Stimulated activated CD8-positive, alpha-beta memory T cell treated with anti-CD3 and anti-CD28 coated beads, Interleukin-4, amount 100 ng/mL, for 24 hours (primary cell): ENCODE measurements at regions not wholly inside any gene's neighbourhood (a gene's known extent, or its start where the extent isn't known, plus 50 kb on each side); places are given as distances from the start of the nearest gene placed in this dataset.
A peak's percentile ranks its signal among the peaks of the same experiment; 100 is the strongest.
"Not testable (repeated sequence)": the region's sequence is repeated elsewhere in the genome, so short reads cannot be mapped to it uniquely, and the experiment has no call there.

Source experiments
- DNase-seq: peaks from one replicate; pipeline ENCODE4 v3.0.0-alpha.2; 2020; ENCODE audit warnings: low read depth

DNA sequence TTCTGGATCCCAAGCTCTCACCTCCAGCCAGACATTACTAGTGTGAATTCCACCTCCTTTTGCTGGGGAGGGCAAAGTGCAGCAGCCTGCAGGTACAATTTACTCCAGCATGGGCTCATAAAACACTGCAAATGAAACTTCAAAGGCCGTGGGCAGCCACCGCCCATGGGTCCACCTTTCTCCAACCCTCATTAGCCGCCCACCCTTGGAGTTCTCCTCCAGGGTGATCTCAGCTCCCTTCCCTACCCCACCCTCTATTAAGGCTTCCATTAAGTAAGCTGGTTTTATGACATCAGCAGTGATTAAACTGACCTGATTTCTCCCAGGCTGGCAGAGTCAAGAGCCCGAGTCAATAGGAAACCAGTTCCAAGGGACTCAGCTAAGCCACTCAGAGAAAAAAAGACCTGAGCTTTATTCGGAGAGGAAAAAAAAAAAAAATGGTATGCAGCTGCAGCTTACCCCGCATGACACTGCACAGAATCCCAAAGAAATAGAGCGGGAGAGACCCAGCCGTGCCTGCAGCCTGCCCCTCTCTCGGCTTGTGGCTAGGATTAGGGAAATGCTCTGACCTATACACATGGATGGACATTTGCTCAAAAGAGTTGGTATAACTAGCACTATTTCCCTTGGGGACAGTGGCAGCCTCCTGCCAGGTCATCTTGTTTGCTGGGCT, 319.6 kb downstream of the PTTG2 start:
- no peak for DNase-seq

DNA sequence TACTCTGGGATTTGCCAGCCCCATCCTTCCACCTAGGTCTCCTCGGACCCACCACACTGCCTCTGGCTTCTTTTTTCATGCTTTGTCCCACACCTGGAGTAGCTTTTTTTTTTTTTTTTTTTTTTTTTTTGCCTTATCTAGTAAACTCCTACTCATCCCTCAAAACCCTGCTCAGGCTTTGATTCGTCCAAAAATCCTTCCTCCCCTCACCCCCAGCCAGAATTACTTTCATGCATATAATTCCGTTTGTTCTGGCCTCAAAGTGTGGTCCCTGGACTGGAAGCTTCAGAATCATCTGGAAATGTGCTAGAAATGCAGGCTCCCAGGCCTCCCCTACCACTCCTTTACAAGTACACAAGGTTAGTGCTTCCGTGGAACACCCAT, 320.1 kb downstream of the PTTG2 start:
- no peak for DNase-seq

DNA sequence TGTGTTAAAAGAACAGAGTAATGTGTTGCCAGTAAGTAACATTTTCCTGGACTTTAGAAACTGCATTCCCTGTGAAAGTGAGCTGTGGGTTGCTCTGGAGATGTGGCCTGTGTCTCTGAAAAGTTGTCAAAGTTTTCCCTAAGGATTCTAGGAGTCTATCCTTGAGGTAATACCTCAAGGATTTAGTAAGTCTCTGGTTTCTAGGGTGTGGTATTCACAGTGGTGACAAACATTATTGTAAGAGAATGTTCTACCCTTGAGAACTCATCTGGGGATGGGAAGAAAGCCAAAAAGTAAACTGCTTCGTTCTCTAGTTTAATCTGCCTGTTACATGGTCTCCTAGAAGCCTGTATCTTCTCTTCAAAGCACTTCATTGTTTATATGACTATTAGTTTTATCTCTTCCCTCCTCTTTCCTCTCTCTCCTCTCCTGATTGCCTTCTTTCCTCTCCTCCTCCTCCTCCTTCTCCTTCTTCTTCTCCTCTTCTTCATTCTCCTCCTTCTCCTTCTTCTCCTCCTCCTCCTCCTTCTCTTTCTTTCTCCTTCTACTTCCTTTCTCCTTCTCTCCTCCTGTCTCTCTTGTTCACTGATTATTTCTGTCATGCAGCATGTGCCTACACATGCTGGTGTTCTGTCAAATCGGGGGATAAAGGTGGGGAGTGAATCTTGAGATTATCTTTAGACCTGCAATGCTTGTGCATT, 321.3 kb downstream of the PTTG2 start:
- no peak for DNase-seq

DNA sequence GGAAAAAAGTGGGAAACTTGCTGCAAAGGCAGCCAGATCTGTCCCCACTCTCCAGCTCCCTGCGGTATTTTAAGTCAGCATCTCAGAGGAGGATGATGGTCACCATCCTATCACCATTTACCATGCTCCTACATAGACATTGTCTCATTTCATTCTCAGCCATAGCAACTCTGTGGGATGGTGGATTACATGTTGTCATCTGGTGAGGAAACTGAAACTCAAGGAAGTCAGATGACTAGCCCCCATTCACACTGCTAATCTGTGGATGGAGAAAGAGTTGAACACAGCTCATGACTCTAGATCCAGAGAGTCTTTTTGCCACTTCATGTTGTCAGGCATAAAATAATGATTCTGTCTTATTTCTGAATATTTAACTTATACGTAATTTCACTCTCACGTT, 323.5 kb downstream of the PTTG2 start:
- DNase-seq = no peak

DNA sequence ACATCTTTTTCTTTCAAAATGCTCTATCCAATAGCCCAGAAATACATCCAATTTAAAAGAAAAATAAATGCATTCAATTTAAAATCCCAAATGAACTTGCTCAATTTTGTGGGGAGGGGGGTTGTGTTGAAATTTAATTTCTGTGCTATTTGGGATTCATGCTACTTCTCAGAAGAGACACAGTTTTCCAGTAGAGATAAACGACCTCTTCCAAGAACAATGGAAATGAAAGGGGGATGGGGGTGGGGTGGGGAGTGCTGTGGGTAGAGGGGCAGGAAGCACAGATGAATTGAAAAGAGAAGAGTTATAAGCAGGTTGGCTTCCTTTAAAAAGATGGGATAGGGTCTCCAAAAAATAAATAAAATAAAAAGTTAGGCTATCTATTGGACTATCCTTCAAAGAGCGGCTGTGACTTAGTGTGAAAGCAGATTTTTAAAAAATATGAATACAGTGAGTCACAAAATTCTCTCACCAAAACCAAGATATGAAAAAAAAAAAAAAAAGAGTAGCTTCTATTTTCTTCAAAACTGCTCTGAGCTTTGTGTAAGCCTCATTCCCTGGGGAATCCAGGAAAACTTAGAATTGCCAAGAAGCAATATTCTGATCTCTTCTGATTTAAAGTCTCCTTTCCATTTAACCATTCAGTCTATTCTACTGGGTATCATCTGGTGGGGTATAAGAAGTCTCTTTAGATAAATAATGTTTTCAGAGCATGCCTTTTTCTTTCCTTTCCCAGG, 324.3 kb downstream of the PTTG2 start:
- no peak for DNase-seq

DNA sequence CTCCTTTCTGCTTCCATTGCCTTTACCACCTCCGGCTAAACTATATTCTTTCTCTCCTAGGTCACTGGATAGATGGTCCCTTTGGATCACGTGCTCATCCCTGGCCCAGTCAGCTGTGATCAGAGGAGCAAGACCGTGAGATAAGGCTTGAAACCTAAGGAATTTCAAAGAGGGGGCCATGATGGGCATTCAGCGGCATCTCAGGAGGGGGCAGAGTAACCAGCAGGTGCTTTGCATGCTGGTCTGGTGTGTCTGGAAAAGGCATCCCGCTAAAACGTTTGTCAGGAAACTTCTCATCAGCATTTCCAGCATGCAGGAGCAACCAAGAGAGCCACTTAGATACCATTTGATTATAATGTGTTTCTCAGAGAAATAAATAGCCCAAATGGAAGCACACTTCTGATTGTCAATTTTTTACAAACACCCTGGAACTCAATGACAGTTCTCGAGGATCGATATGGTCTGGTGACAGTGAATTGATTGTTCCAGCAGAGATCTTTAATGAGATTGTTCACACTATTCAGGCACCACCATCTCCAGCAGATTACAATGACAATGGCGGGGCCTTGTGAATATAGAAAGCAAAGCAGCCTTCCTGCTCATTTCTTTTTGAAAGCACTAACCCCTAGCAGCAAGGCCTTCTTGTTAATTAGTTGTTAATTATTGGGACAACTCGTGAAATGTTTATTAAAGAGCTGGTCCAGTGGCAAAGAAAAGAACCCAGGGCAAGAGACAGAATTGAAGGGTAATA, 327.1 kb downstream of the PTTG2 start:
- no peak for DNase-seq

DNA sequence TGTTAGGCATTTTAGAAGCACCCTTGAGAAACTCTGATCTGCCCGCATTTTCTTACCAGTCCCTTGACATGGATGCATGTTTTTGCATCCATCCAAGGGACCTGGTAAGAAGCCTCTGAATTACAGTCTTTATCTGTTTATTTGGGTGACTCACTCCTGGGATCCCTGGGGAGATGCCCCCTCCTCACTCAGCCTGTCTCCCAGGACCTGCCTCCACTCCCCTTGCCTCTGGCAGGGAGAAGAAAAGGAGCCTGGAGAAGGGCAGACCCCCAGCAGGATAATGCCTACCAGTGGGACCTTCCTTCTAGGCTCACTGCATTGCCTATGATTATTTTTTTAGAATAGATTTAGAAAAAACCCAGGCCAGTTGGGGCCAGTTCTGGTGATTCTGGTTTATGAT, 329.4 kb downstream of the PTTG2 start:
- no peak for DNase-seq

DNA sequence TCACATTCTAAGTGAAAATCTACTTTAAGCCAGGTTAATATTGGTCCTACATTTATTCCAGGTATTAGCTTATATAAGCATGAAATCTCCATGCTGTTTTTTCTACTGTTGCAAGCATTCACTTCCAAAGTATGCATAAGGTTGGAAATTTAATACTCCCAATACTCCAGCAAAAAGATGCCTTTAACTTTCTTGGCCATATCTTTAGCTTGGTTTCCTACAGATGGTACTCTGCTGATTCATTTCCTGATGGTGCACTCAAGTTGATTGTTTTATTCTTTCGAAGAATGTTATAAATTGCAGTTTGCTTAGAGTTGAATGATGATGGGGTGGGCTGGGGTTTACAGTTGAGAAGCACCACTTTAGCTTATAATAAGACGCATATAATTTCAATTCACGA, 330.2 kb downstream of the PTTG2 start:
- DNase-seq = no peak

DNA sequence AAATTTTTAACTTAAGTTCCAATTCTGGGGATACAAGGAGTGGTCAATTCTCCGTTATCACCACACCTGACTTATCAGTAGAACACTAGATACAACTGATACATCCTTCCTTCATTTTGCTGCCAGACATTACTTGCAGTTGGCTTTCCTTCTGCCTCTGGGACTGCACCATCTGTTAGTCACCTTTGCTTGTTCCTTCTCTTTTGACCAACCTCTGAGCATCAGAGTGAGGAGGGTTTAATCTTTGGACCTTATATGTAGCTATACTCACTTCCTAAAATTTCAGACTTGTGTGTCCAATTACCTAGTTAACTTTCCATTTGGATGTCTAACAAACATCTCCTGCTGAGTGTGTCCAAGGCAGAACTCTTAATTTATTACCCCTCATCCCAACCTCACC, 330.7 kb downstream of the PTTG2 start:
- no peak for DNase-seq

DNA sequence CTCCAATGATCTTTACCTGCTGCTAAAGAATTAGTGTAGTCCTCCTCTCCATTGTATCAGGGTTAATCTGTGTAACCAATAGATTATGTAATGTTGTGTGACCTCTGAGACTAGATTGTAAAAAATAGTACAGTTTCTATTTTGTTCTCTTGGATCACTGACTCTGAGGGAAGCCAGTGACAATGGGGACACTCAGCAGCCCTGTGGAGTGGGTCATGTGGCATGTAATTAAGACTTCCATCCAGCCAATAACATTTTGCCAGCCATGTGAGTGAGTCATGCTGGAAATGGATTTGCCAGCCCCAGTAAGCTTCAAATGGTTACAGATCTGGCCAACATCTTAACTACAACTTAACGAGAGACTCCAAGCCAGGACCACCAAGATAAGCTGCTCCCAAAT, 332.3 kb downstream of the PTTG2 start:
- no peak for DNase-seq

DNA sequence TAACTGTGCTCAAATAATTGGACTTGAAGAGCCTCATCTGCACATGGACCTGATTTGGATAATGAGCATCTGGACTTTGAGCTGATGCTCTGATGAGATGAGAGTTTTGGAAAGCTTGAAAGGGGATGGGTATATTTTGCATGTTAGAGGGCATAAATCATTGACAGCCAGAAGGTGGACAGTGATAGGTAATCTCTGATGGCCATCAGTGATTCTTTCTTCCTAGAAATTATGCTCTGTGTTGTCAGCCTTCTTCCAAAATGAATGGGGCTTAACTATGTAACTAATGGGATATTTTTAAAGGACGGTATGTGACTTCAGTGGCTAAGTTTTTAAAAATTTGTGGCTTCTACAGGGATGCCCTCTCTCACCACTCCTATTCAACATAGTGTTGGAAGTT, 334.0 kb downstream of the PTTG2 start:
- no peak for DNase-seq

DNA sequence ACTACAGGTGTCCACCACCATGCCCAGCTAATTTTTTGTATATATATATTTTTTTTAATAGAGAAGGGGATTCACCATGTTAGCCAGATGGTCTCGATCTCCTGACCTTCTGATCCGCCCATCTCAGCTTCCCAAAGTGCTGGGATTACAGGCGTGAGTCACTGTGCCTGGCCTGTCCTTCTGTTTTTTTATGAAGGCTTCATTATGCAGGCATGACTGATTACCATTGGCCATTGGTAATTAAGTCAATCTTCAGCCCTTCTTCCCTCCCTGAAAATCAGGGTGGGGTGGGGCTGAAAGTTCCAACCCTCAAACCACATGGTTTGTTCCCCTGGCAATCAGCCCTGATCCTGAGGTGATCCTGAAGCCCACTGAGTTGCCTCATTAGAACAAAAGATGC, 336.9 kb downstream of the PTTG2 start:
- no peak for DNase-seq

DNA sequence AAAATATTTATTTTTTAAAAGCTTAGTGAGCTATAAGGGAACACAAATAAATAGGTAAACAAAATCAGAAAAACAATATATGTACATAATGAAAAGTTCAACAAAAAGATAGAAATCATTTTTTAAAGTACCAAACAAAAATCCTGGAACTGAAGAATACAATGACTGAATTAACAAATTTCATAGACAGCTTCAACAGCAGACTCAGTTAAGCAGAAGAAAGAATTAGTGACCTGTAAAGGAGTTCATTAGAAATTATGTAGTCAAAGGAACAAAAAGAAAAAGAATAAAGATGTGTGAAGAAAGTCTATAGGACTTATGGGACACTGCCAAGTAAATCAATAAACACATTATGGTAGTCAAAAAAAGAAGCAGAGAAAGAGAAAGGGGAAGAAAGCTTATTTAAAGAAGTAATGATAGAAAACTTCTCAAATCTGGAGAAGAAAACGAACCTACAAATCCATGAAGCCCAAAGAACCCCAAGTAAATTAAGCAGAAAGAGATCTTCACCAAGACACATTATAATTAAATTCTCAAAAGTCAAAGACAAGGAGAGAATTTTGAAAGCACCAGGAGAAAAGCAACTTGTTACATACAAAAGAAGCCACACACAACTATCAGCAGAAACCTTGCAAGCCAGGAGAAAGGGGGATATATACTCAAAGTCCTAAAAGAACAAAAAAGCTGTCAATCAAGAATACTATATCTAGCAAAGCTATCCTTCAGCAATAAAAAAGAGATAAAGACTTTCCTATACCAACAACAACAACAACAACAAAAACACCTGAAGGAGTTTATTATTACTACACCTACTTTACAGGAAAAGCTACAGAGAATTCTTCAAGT, 338.9 kb downstream of the PTTG2 start:
- no peak for DNase-seq

DNA sequence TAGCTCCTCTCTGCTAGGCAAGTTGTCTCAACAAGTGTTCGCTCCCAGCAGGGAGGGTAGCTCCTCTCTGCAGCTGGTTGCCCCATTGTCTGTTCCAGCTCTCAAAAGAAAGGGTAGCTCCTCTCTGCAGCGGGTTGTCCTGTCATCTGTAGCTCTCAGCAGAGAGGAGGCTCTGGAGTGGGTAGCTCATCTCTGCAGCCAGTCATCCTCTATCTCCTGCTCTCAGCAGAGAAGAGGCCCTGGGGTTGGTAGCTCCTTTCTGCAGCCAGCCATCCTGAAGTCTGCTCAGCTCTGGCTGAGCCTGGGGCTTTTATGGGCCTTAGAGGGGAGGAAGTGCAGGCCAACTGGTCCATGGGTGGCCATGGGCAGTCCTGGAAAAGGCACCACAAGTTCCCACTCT, 342.7 kb downstream of the PTTG2 start:
- DNase-seq = no peak

DNA sequence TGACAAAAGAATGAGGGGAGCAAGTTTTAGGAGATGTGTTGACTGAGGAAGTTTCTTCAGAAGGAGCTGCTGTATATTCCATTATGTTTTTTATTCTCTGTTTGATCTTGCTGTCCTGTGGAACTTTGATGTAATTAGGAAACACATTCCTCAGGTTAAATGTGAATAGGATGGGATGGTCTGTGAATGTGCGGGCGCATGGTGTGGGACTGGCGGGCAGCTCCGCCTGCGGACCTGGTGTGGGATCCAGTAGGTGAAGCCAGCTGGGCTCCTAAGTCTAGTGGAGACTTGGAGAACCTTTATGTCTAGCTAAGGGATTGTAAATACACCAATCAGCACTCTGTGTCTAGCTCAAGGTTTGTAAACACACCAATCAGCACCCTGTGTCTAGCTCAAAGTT, 344.3 kb downstream of the PTTG2 start:
- DNase-seq = not testable (repeated sequence)

DNA sequence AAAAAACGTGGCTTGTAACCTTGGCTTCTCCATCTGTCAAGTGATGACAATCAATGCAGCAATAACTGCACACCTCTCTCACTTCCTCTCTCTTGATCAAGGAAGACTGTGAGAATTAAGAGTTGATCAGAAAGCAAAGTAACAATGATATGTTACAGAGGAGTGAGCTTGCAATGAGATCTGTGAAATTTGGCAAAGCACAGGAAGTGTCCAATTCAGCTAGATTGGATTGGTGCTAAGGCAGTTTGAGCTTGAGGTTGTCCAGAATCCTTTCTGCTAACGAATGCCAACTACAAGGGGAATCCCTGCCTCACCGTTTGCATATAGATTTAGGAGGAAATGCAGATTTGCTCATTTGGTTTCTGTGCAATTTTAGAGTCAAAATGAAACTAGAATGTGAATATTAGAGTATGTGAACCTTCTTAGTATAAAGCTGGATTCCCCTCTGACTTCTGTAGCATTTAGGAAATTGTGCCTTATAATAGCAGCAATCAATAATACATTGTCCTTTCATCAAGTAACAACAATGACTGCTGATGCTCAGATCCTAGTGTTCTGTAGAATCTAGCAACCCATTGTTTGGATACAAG, 346.4 kb downstream of the PTTG2 start:
- DNase-seq = peak; percentile 9

DNA sequence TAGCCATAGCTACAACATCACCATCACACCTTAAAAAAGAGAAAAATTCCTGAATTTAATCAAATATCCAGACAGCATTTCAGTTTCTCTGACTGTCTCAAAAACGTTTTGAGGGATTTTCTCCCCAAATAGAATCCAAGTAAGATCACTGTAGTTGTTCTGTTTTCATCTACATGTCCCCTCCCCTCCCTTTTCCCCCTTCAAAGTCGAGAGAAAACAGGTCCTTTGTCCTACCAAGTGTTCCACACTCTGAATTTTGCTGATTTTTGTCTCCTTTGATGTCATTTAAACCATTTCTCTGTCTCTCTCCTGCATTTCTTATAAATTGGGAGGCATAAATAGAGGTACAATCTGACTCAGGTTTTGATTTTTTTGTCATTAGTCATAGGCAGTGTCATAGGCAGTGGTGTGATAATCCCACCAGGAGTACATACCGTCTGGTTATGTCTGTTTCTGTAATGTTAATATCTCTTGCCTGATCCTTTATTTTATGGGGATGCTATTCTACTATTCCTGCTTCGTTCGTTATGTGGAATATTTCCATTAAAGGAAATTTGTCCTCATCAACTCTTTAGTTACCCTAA, 348.6 kb downstream of the PTTG2 start:
- DNase-seq = no peak

DNA sequence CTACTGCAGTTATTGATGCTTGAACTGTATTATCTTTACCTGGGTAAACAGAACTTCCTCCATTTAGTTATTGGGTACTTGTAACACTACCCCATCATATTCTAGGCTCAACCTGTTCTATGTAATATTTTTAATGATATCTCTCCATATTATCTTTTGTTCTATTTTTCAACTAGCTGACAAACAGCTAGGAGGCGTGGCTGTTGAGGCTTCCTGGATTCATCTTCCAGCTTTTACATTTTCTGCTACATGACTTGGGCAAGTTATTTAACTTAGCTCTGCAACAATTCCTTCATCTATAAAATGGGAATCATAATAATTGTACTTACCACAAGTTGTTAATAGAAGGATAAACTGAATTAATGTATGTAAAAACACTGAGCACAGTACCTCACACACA, 349.3 kb downstream of the PTTG2 start:
- DNase-seq = no peak

DNA sequence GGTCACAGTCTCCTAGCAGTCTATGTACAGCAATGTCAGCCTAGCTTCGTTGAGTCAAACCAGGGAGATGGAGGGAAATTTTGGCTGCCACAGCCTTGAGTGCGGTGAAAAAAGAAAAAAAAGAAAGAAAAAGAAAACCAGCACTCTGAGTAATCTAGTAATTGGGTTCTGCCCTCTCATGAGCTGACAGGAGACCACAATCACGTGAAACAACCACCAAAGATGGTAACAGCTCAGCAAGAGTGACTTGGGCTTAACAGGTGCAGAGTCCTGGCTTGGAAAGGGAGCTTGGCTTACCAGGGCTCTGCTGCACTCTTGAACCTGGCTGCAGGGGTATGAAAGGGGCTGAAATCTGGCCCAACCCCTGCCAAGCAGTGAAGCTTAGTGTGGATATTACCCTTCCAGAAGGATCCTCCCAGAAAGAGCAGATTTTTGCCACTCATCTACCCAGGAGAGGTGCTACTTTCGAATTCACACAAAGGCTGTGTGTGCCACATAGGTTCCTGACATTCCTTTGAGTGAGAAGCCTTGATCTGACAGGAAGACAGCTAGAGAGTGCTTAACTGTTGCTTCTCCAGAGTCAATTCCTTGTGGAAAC, 350.3 kb downstream of the PTTG2 start:
- DNase-seq = peak; percentile 24

DNA sequence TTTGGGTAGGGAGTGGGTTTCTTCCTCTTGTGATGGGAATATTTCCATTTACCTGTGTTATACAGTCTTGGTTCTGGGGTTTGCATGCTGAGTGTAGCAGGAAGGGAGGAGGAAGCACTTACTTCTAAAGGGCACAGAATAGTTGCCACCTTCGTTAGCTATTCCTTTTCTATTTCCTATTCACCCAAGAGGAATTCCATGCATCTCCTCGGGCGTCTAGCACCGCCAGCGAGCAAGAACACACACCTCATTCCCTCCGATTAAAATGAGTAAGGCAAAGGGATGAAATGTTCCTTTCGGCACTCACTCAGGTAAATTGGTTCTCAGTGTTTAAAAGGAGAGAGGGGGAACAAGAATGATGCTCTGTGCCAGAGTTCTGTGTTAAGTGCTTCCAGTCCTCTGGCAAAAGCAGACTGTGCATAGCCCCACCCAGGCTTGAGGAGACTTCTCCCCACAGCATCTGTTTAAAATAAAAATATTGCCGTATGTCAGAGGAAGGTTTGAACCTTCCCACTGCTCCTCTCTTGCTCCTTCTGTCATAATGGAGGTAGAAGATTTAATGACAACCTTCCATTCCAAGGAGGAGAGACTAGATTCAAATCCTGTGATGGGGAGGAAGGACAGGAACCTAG, 351.4 kb downstream of the PTTG2 start:
- DNase-seq = no peak
